ENCODE measurements at regions not wholly inside any gene's neighbourhood (a gene's known extent, or its start where the extent isn't known, plus 50 kb on each side); places are given as distances from the start of the nearest gene placed in this dataset.

- TF ChIP-seq POLR2A (IDR thresholded peaks at IDR 0.05): no peak
- TF ChIP-seq POLR2AphosphoS5 (IDR thresholded peaks at IDR 0.05): no peak
Observed at GRCh38 chr5:73359395-73359794, 89.2 kb downstream of the FOXD1 start.
